GM12872 (cell line): ENCODE measurements at regions not wholly inside any gene's neighbourhood (a gene's known extent, or its start where the extent isn't known, plus 50 kb on each side); places are given as distances from the start of the nearest gene placed in this dataset.

ENCODE experiments used
- CTCF ChIP-seq: IDR thresholded peaks from 3 replicates; pipeline ENCODE4 v1.5.1; 2011; ENCODE audit warnings: low read depth, mild to moderate bottlenecking, low read length, moderate library complexity; ENCODE audit not compliant: insufficient read depth

GRCh38 chr6:86079938-86080337 lies 437.3 kb upstream of the SYNCRIP start:
- no peak for TF ChIP-seq CTCF

GRCh38 chr6:86070151-86070550 lies 427.5 kb upstream of the SYNCRIP start:
- TF ChIP-seq CTCF: no peak

GRCh38 chr6:86045038-86045437 lies 402.4 kb upstream of the SYNCRIP start:
- TF ChIP-seq CTCF: no peak

GRCh38 chr6:86042214-86042613 lies 399.5 kb upstream of the SYNCRIP start:
- no peak for TF ChIP-seq CTCF

- TF ChIP-seq CTCF: no peak
Measured at GRCh38 chr6:86031713-86032112, 389.0 kb upstream of the SYNCRIP start.

- TF ChIP-seq CTCF: no peak
Measured at GRCh38 chr6:86030875-86031274, 388.2 kb upstream of the SYNCRIP start.

- TF ChIP-seq CTCF: no peak
Measured at GRCh38 chr6:86028776-86029175, 386.1 kb upstream of the SYNCRIP start.

GRCh38 chr6:86017236-86017635 lies 374.6 kb upstream of the SYNCRIP start:
- peak; percentile 25; the same call in 2 of the 3 replicates for TF ChIP-seq CTCF
